GM12872 (cell line): ENCODE measurements at regions not wholly inside any gene's neighbourhood (a gene's known extent, or its start where the extent isn't known, plus 50 kb on each side); places are given as distances from the start of the nearest gene placed in this dataset.

Experiments
- CTCF ChIP-seq: IDR thresholded peaks from 3 replicates; pipeline ENCODE4 v1.5.1; 2011; ENCODE audit warnings: low read depth, mild to moderate bottlenecking, low read length, moderate library complexity; ENCODE audit not compliant: insufficient read depth

GRCh38 chr9:86521322-86521721 is 167.1 kb upstream of the TUT7 start:
- TF ChIP-seq CTCF: no peak

- no peak for TF ChIP-seq CTCF
These were observed 164.9 kb upstream of the TUT7 start for GRCh38 chr9:86519066-86519615.

GRCh38 chr9:86517475-86517874 is 163.3 kb upstream of the TUT7 start:
- no peak for TF ChIP-seq CTCF

GRCh38 chr9:86516564-86516963 is 162.4 kb upstream of the TUT7 start:
- no peak for TF ChIP-seq CTCF

- no peak for TF ChIP-seq CTCF
These were observed 161.0 kb upstream of the TUT7 start for GRCh38 chr9:86515221-86515620.

GRCh38 chr9:86513429-86513828 is 159.2 kb upstream of the TUT7 start:
- TF ChIP-seq CTCF: no peak

- TF ChIP-seq CTCF: no peak
These were observed 158.7 kb upstream of the TUT7 start for GRCh38 chr9:86512929-86513328.
